ENCODE measurements at regions not wholly inside any gene's neighbourhood (a gene's known extent, or its start where the extent isn't known, plus 50 kb on each side); places are given as distances from the start of the nearest gene placed in this dataset.

GRCh38 chr12:59444932-59445331 is 150.9 kb upstream of the SLC16A7 start:
- Histone ChIP-seq H3K4me2 (ENCODE audit: low read length) (no peak overlapping the region), H3K36me3 (ENCODE audit: insufficient read depth, low read length) (no peaks in the 10 kb centered on the region), H4K20me1 (ENCODE audit: insufficient read depth, low read length) (no peaks in the 10 kb centered on the region), H3K4me3 (ENCODE audit: low read depth, low read length, poor library complexity, severe bottlenecking) (no peak overlapping the region), H3K4me1 (ENCODE audit: insufficient read depth, low read length, poor library complexity, severe bottlenecking) (no peaks in the 10 kb centered on the region), H3K9me2 (ENCODE audit: insufficient read depth, low read length) (no peaks in the 10 kb centered on the region), H3K27ac (ENCODE audit: low read depth, low read length, poor library complexity, severe bottlenecking) (no peak overlapping the region), H2AFZ (ENCODE audit: low read length) (no peak overlapping the region), H3K79me2 (ENCODE audit: insufficient read depth, low read depth, low read length) (no peaks in the 10 kb centered on the region), H3K9me3 (ENCODE audit: low read length) (no peaks in the 10 kb centered on the region)
- TF ChIP-seq CTCF (conservative IDR thresholded peaks at IDR 0.05; ENCODE audit: low read length), result 0 out of 2 replicates have a peak, but pooled peaks have one; percentile 25
- no peak for TF ChIP-seq EZH2phosphoT487 (IDR thresholded peaks at IDR 0.05; ENCODE audit: borderline replicate concordance, low read depth, low read length)
- BruUV-seq (replicated peaks), result no TSS peak
- intact Hi-C loops (cut with micrococcal nuclease; ENCODE audit: unreplicated experiment), result no loop called here
- no peak for DNase-seq (ENCODE audit: low spot score)
- POLR2A ChIA-PET, result interaction anchor here (0.7 kb wide), 1 partner anchor 362 kb away, joined by 3 read pairs; no protein-coding TSS in a partner anchor
- CTCF ChIA-PET (ENCODE audit: unreplicated experiment), result no interaction called here

GRCh38 chr12:59432057-59432456 is 163.8 kb upstream of the SLC16A7 start:
- no peak for DNase-seq (ENCODE audit: low spot score)
- H3K36me3 ChIP-seq (ENCODE audit: insufficient read depth, low read length), result no peaks in the 10 kb centered on the region
- H3K9me2 ChIP-seq (ENCODE audit: insufficient read depth, low read length), result no peaks in the 10 kb centered on the region
- no peaks in the 10 kb centered on the region for H3K9me3 ChIP-seq (ENCODE audit: low read length)
- H3K4me3 ChIP-seq (ENCODE audit: low read depth, low read length, poor library complexity, severe bottlenecking), result no peak overlapping the region
- no peak overlapping the region for H3K4me2 ChIP-seq (ENCODE audit: low read length)
- H3K4me1 ChIP-seq (ENCODE audit: insufficient read depth, low read length, poor library complexity, severe bottlenecking), result no peaks in the 10 kb centered on the region
- H3K79me2 ChIP-seq (ENCODE audit: insufficient read depth, low read depth, low read length), result no peaks in the 10 kb centered on the region
- no peak overlapping the region for H2AFZ ChIP-seq (ENCODE audit: low read length)
- no peak overlapping the region for H3K27ac ChIP-seq (ENCODE audit: low read depth, low read length, poor library complexity, severe bottlenecking)
- CTCF ChIA-PET (ENCODE audit: unreplicated experiment), result no interaction called here
- intact Hi-C loops (cut with micrococcal nuclease; ENCODE audit: unreplicated experiment), result no loop called here
- H4K20me1 ChIP-seq (ENCODE audit: insufficient read depth, low read length), result no peaks in the 10 kb centered on the region
- TF ChIP-seq CTCF (conservative IDR thresholded peaks at IDR 0.05; ENCODE audit: low read length) (no peak), EZH2phosphoT487 (IDR thresholded peaks at IDR 0.05; ENCODE audit: borderline replicate concordance, low read depth, low read length) (no peak)
- no TSS peak for BruUV-seq (replicated peaks)
- POLR2A ChIA-PET, result interaction anchor here (0.5 to 0.7 kb wide), 4 partner anchors 9 to 1043 kb away, joined by 3 to 7 read pairs (median 3); no protein-coding TSS in a partner anchor

- H3K4me2 ChIP-seq (ENCODE audit: low read length), result no peak overlapping the region
- intact Hi-C loops (cut with micrococcal nuclease; ENCODE audit: unreplicated experiment), result no loop called here
- peak; percentile 1 for DNase-seq (ENCODE audit: low spot score)
- no peak overlapping the region for H3K4me3 ChIP-seq (ENCODE audit: low read depth, low read length, poor library complexity, severe bottlenecking)
- no peaks in the 10 kb centered on the region for H3K4me1 ChIP-seq (ENCODE audit: insufficient read depth, low read length, poor library complexity, severe bottlenecking)
- POLR2A ChIA-PET, result no interaction called here
- H2AFZ ChIP-seq (ENCODE audit: low read length), result no peak overlapping the region
- no peak overlapping the region for H3K27ac ChIP-seq (ENCODE audit: low read depth, low read length, poor library complexity, severe bottlenecking)
- H3K9me3 ChIP-seq (ENCODE audit: low read length), result no peaks in the 10 kb centered on the region
- H3K36me3 ChIP-seq (ENCODE audit: insufficient read depth, low read length), result no peaks in the 10 kb centered on the region
- TF ChIP-seq EZH2phosphoT487 (IDR thresholded peaks at IDR 0.05; ENCODE audit: borderline replicate concordance, low read depth, low read length) (no peak), CTCF (conservative IDR thresholded peaks at IDR 0.05; ENCODE audit: low read length) (peak; percentile 61)
- H3K79me2 ChIP-seq (ENCODE audit: insufficient read depth, low read depth, low read length), result no peaks in the 10 kb centered on the region
- CTCF ChIA-PET (ENCODE audit: unreplicated experiment), result no interaction called here
- BruUV-seq (replicated peaks), result no TSS peak
- H3K9me2 ChIP-seq (ENCODE audit: insufficient read depth, low read length), result no peaks in the 10 kb centered on the region
- no peaks in the 10 kb centered on the region for H4K20me1 ChIP-seq (ENCODE audit: insufficient read depth, low read length)
Observed at GRCh38 chr12:59431266-59431665, 164.6 kb upstream of the SLC16A7 start.
